Hepatocyte (in vitro differentiated cells): ENCODE measurements at regions not wholly inside any gene's neighbourhood (a gene's known extent, or its start where the extent isn't known, plus 50 kb on each side); places are given as distances from the start of the nearest gene placed in this dataset.

Source experiments
- EZH2 ChIP-seq: fragments of 200-600 bp; sonication (generic); IDR thresholded peaks from 2 replicates; pipeline ENCODE4 v1.6.1; 2016; ENCODE audit warnings: antibody characterized with exemption, mild to moderate bottlenecking, borderline replicate concordance
- EZH2phosphoT487 ChIP-seq: fragments of 200-600 bp; sonication (generic); IDR thresholded peaks from one replicate; pipeline ENCODE4 v1.6.1; 2018; ENCODE audit warnings: antibody characterized with exemption, mild to moderate bottlenecking, low read depth, moderate library complexity; ENCODE audit not compliant: unreplicated experiment, severe bottlenecking
- TF ChIP-seq, protein P1 (sequence below): fragments of 200-600 bp; sonication (generic); IDR thresholded peaks from 2 replicates; pipeline ENCODE4 v1.5.1; 2016; ENCODE audit warnings: antibody characterized with exemption, mild to moderate bottlenecking; ENCODE audit not compliant: poor library complexity

DNA sequence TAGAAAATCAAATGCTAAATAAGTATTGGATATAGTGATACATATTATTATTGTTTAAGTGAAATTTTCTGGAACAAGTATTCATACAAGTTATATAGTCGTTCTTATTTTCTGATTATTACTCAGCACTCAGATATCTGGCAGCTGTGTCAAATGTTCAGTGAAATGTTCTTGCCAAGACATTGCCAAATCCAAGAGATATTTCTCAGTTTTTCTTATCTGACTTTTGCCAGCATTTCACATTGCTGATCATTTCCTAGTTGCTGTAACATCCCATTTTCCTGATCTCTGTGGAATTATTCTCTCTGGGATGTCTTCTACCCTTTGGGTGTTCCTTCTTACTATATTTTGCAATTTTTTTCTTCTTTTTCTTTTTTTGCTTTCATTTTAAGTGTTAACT lies 262.3 kb downstream of the KIF2B start:
- TF ChIP-seq, protein P1, sequence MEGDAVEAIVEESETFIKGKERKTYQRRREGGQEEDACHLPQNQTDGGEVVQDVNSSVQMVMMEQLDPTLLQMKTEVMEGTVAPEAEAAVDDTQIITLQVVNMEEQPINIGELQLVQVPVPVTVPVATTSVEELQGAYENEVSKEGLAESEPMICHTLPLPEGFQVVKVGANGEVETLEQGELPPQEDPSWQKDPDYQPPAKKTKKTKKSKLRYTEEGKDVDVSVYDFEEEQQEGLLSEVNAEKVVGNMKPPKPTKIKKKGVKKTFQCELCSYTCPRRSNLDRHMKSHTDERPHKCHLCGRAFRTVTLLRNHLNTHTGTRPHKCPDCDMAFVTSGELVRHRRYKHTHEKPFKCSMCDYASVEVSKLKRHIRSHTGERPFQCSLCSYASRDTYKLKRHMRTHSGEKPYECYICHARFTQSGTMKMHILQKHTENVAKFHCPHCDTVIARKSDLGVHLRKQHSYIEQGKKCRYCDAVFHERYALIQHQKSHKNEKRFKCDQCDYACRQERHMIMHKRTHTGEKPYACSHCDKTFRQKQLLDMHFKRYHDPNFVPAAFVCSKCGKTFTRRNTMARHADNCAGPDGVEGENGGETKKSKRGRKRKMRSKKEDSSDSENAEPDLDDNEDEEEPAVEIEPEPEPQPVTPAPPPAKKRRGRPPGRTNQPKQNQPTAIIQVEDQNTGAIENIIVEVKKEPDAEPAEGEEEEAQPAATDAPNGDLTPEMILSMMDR: no peak
- TF ChIP-seq EZH2phosphoT487 (no peak), EZH2 (no peak)
